Calu3 (cell line): ENCODE measurements at regions not wholly inside any gene's neighbourhood (a gene's known extent, or its start where the extent isn't known, plus 50 kb on each side); places are given as distances from the start of the nearest gene placed in this dataset.

Experiments used
- BruUV-seq: library from RNA; stranded (reverse); fragments of 400-500 nt; replicated peaks from 2 replicates; lab custom pipeline; 2021; lab: Mats Ljungman, UMichigan
- CTCF ChIA-PET: fragments of 300-600 bp; sonication (Branson Sonifier 250); formaldehyde crosslinking; loops from one replicate; lab custom pipeline; 2022; ENCODE audit warnings: antibody characterized with exemption; lab: Charles Lee
- DNase-seq: peaks from one replicate; pipeline ENCODE4 v3.0.0; 2022
- H3K27ac Mint-ChIP-seq: one replicate; pipeline ENCODE4 v1.8.0; 2022; ENCODE audit warnings: mixed read lengths; ENCODE audit not compliant: unreplicated experiment
- H3K27me3 Mint-ChIP-seq: one replicate; pipeline ENCODE4 v1.8.0; 2022; ENCODE audit warnings: mixed read lengths; ENCODE audit not compliant: unreplicated experiment
- H3K36me3 Mint-ChIP-seq: one replicate; pipeline ENCODE4 v1.8.0; 2022; ENCODE audit warnings: mild to moderate bottlenecking, moderate library complexity, mixed read lengths; ENCODE audit not compliant: insufficient read depth, unreplicated experiment
- H3K4me1 Mint-ChIP-seq: one replicate; pipeline ENCODE4 v1.8.0; 2022; ENCODE audit warnings: mild to moderate bottlenecking, low read depth, mixed read lengths; ENCODE audit not compliant: unreplicated experiment
- H3K4me3 Mint-ChIP-seq: one replicate; pipeline ENCODE4 v1.8.0; 2022; ENCODE audit warnings: mild to moderate bottlenecking, low read depth, moderate library complexity, mixed read lengths; ENCODE audit not compliant: unreplicated experiment
- H3K9me3 Mint-ChIP-seq: one replicate; pipeline ENCODE4 v1.8.0; 2022; ENCODE audit warnings: low read depth, mixed read lengths; ENCODE audit not compliant: unreplicated experiment
- CTCF ChIP-seq: fragments of 200-600 bp; IDR thresholded peaks from one replicate; pipeline ENCODE4 v1.8.0; 2022; ENCODE audit warnings: antibody characterized with exemption; ENCODE audit not compliant: unreplicated experiment
- intact Hi-C: fragments of 100-400 bp; cut with micrococcal nuclease; formaldehyde crosslinking; loops from one replicate; pipeline ENCODE4 v1.10.0; 2022; ENCODE audit not compliant: unreplicated experiment

DNA sequence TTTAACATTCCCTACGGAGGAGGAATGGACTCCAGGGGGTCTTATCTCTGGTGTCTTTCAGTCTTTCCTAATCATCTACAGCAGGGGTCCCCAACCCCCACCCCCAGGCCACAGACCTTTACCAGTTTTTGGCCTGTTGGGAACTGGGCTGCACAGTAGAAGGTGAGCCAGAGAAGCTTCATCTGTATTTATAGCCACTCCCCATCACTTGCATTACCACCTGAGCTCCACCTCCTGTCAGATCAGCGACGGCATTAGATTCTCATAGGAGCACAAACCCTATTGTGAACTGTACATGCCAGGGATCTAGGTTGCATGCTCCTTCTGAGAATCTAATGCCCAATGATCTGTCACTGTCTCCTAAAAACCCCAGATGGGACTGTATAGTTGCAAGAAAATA lies 120.0 kb upstream of the TMTC4 start:
- no TSS peak for BruUV-seq
- H3K4me1 Mint-ChIP-seq, result no peaks in the 10 kb centered on the region
- H3K27ac Mint-ChIP-seq, result no peak overlapping the region
- H3K36me3 Mint-ChIP-seq, result no peaks in the 10 kb centered on the region
- DNase-seq, result no peak
- H3K27me3 Mint-ChIP-seq, result no peaks in the 10 kb centered on the region
- no peaks in the 10 kb centered on the region for H3K9me3 Mint-ChIP-seq
- H3K4me3 Mint-ChIP-seq, result no peak overlapping the region
- intact Hi-C loops, result no loop called here
- no peak for TF ChIP-seq CTCF
- CTCF ChIA-PET, result no interaction called here

DNA sequence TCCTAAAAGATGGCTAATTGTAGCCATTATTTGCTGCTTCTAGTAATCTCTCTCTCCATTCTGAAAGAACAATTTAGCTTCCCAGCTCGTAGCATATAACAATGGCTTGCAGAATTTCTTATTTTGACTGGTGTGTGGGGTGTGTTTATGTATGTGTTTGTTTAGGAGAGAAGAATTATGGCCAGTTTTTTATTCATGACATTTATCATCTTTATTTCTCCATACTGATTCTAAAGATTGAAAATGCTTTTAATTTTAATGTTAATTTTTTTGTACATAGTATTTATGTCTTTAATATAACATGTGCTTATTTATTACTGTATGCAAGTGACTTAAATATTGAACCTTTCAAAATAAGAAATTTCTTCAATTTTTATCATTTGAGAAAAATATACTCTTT lies 115.8 kb upstream of the TMTC4 start:
- H3K36me3 Mint-ChIP-seq, result no peaks in the 10 kb centered on the region
- intact Hi-C loops, result no loop called here
- H3K4me3 Mint-ChIP-seq, result no peak overlapping the region
- BruUV-seq, result no TSS peak
- no peaks in the 10 kb centered on the region for H3K9me3 Mint-ChIP-seq
- TF ChIP-seq CTCF, result no peak
- H3K27me3 Mint-ChIP-seq, result no peaks in the 10 kb centered on the region
- CTCF ChIA-PET, result no interaction called here
- no peak overlapping the region for H3K27ac Mint-ChIP-seq
- H3K4me1 Mint-ChIP-seq, result no peaks in the 10 kb centered on the region
- no peak for DNase-seq

- no peak for DNase-seq
These were observed 115.4 kb upstream of the TMTC4 start for GRCh38 chr13:100789968-100790367.

DNA sequence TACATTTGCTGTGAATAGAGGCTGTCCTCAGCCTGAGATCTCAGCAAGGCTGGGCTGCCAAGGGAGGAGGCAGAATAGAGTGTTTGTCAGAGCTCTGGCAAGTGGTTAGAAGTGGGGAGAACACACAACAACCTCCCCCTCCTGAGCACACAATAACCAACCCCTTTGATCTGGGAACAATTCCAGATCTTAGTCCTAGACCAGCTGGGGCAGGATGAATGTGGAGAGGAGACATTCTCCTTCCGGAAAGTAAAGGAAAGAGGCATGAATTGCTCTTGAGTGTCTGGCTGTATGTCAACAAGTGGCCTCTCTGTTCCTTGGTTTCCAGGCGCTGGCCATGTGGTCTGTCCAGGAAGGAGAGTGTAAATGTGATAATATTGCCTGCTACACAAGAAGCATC lies 114.9 kb upstream of the TMTC4 start:
- no TSS peak for BruUV-seq
- DNase-seq, result no peak
- Mint-ChIP-seq H3K27me3 (no peaks in the 10 kb centered on the region), H3K9me3 (no peaks in the 10 kb centered on the region), H3K4me1 (no peaks in the 10 kb centered on the region), H3K4me3 (no peak overlapping the region), H3K27ac (no peak overlapping the region), H3K36me3 (no peaks in the 10 kb centered on the region)
- TF ChIP-seq CTCF, result no peak
- intact Hi-C loops, result no loop called here
- CTCF ChIA-PET, result no interaction called here

More at GRCh38 chr13:100789968-100790367, 115.4 kb upstream of the TMTC4 start:
- no peaks in the 10 kb centered on the region for H3K27me3 Mint-ChIP-seq
- CTCF ChIA-PET, result no interaction called here
- H3K27ac Mint-ChIP-seq, result no peak overlapping the region
- BruUV-seq, result no TSS peak
- no peaks in the 10 kb centered on the region for H3K9me3 Mint-ChIP-seq
- no peak overlapping the region for H3K4me3 Mint-ChIP-seq
- no peak for TF ChIP-seq CTCF
- no peaks in the 10 kb centered on the region for H3K36me3 Mint-ChIP-seq
- no peaks in the 10 kb centered on the region for H3K4me1 Mint-ChIP-seq
- intact Hi-C loops, result no loop called here
